CMK (cell line): ENCODE measurements at regions not wholly inside any gene's neighbourhood (a gene's known extent, or its start where the extent isn't known, plus 50 kb on each side); places are given as distances from the start of the nearest gene placed in this dataset.
"Not testable (repeated sequence)": the region's sequence is repeated elsewhere in the genome, so short reads cannot be mapped to it uniquely, and the experiment has no call there.

Experiments used
- DNase-seq: peaks from one replicate; pipeline ENCODE4 v3.0.0-alpha.2; 2010; ENCODE audit warnings: low read depth

GRCh38 chr10:26952094-26952493 is 91.3 kb upstream of the ABI1 start:
- DNase-seq = no peak

GRCh38 chr10:26951650-26952049 is 90.9 kb upstream of the ABI1 start:
- DNase-seq = no peak

DNA sequence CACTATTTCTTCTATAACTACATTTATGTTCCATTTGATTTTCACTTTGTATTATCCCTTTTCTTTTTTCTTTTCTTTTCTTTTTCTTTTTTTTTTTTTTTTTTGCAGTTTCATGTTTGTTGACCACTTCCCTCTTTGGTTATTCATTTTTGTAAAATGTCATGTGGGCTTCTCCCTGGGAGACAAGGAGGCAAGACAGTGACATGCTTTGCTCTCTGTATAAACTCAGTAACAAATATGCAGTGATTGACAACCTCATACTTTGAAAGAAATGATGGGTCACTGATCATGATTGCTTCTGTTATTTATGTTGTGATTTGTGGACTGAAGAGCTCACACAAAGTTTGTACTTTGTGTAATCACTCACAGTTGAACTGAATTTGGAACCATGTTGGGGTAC is 90.2 kb upstream of the ABI1 start:
- no peak for DNase-seq

DNA sequence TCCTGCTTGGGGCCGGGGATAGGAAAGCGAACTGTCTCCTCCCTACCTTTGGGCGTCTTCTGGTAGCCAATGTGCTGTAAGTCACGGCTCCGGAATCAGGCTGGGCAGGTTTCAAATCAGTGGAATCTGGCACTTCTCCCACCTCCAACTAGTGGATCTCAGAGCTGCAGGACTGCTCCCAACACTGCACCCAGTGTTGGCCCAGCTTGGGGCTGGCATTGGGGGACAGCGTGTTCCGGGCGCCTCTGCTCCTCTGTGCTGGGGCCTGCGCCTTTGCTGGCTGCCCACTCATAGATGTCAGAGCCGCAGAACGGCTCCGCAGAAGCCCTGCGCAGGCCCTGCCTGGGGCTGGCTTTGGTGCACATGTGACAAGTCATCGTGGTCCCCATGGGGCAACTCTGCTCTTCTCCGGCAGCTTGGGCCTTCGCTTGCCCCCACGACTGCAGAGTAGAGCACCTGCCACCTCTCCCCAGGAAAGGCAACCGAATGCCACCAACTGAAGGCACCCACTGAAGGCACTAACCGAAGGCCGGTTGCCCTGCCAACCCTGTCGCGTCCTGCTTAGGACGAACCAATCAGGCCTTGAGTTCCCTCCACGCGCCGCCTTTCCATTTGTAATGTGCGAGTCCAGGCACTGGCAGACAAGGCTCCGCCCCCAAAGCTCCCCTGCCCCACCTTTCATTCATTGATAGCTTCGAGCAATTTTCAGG is 85.5 kb upstream of the ABI1 start:
- DNase-seq = no peak

DNA sequence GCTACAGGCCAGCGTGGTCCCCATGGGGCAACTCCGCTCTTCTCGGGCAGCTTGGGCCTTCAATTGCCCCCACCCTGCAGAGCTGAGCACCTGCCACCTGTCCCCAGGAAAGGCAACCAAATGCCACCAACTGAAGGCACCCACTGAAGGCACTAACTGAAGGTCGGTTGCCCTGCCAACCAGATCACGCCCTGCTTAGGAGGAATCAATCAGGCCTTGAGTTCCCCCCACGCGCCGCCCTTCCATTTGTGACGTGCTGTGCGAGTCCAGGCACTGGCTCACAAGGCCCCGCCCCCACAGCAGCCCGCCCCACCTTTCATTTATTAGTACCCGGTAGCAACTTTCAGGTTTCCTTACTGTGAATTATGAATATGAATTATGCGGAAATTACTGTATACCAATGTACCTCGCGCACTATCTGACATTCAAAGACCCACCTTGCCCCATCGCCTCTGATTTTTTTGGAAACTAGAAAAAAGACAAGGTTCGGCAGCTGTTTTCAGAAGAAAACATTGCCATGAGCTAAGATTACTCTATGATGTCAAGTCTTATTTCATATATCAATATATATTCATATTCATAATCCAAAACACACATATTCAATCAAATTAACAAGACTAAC is 83.6 kb upstream of the ABI1 start:
- no peak for DNase-seq

DNA sequence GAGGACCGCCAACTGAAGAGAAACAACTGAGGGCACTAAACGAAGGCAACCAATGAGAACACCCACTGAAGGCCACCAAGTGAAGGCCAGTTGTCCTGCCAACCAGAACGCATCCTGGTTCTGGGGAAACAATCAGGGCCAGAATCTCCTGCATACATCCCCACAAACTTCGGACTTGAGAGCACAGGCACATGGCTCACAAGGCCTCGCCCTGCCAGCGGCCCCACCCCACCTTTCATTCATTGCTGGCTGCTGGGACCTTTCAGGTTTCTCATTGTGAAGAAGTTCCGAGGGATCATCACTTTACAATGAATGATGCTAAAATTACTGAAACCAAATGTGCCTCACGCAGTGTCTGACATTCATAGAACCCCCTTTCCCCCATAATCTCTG is 79.2 kb upstream of the ABI1 start:
- DNase-seq = no peak

DNA sequence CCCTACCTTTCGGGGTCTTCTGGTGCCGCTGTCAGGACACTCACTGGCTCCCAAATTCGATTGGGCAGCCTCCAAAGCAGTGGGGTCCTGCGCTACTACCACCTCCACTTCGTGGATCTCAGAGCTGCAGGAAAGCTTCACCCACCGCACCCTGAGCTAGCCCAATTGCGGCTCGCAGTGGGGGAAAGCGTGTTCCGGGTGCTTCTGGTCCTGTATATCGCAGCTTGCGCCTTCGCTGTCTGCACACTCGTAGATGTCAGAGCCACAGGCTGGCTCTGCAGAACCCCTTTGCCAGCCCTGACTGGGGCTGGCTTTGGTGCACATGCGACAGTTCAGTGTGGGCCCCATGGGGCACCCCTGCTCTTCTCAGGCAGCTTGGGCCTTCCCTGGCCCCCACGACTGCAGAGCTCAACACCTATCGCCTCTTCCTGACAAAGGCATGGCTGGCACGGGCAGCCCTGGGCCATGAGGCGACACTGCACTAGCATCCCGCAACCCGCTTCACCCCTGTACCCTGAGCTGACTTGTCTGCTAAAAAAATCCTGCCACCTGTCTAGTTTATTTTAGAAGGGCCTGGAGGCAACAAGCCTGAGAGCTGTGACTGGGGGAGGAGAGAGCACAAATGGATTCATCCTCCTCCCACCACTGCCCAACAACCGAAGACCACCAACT is 78.7 kb upstream of the ABI1 start:
- DNase-seq = no peak

DNA sequence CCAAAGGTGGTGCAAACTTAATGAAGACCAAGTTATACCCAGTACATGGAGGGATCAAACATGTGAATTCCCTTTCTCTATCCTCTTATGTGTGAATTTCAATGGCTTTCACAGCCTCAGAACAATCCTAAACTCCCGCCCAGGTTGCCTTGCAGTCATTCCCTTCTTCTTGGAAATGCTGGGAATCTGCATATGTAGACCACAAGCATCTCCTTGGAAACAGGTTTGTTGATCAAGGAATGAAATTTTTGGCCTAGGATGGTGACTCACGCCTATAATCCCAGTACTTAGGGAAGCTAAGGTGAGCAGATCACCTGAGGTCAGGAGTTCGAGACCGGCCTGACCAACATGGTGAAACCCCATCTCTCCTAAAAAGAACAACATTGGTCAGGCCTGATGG is 77.8 kb upstream of the ABI1 start:
- no peak for DNase-seq

GRCh38 chr10:26937371-26937770 is 76.6 kb upstream of the ABI1 start:
- no peak for DNase-seq

GRCh38 chr10:26934190-26934589 is 73.4 kb upstream of the ABI1 start:
- DNase-seq = not testable (repeated sequence)

DNA sequence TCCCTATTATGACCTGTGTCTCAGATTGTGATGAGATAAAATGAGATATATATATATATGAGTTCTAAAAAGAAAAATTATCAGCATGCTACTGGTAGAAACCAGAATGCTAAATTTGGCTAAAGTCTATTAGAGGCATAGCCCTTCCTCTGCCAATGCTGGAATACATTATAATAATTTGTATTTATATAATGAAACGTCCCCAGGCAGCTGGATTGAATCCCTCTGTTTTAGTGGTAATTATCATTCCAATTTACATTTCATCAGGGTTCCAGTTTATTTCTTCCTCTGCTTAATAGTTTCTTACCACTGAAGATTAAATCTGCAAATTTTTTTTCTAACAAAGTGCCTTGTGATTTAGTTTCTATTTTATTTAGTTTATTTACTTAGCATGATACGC is 71.8 kb upstream of the ABI1 start:
- no peak for DNase-seq

DNA sequence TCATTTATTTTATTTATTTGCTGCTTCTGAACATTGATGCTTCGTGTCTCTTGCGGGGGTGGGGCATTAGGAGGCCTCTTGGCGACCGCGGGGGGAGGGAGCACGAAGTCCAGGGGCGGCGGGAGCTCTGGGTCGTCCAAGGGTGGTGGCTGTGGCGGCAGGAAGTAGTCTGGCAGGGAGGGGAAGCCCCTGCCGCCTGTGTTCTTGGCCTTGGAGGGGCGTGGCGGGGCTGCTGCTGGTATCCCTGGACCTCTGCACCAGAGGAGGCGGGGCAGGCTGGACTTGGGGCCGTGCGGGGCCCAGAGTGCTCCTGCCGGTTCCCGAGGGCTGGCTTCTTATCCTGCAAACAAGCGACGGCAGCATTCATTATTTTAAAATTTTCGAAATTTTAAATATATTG is 70.5 kb upstream of the ABI1 start:
- peak; percentile 4 for DNase-seq

DNA sequence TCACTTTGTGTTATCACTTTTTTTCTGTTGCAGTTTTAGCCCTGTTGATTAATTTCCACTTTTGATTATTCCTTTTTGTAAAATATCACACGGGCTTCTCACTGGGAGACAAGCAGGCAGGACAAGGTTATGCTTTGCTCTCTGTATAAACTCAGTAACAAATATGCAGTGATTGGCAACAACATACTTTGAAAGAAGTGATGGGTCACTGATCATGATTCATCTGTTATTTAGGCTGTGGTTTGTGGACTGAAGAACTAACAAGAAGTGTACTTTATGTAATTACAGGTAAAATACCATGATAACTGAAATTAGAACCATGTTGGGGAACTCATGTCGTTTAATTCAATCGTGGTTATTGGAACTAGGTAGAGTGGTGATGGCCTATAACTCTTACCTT is 62.1 kb upstream of the ABI1 start:
- not testable (repeated sequence) for DNase-seq

DNA sequence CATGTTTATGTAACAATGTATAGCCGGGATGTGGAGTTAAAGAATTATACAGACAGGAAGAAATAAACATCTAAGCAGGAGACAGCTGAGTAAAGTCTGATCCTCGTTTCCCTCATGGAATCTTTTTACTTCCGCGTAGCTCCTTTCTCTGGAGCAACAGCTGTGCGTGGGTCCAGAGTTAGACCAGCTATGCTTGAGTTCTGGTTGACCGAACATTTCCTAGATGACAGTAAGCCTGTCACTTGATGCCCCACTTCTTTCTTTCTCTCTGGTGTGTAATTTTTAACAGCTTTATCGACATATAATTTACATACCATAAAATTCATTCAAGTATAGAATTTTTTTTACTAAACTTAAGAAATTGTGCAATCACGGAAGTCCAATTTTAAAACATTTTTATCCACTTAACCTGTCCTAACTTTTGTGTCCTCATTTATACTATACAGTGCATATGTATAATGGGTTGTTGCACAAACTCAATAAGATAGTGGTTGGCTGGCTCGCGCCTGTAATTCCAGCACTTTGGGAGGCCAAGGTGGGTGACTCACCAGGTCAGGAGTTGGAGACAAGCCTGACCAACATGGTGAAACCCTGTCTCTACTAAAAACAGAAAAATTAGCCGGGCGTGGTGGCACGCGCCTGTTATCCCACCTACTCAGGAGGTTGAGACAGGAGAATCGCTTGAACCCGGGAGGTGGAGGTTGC is 58.5 kb upstream of the ABI1 start:
- not testable (repeated sequence) for DNase-seq

DNA sequence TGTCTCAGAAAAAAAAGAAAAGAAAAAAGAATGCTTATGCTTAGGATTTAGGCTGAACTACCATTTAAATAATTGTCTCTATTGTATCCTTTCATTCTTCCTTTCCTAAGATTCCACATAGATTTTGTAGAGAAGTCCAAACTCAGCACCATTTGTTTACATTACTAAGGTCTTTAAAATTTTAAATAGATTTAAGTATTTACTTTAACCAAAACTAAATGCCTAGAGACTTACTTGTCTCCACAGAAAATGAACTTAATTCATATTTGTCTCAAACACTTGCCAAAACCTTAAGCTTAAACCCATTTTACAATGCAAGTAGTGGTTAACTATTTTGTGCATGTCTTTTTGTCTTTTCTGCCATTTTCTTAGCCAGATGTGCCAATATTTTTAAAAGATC is 54.1 kb upstream of the ABI1 start:
- no peak for DNase-seq

DNA sequence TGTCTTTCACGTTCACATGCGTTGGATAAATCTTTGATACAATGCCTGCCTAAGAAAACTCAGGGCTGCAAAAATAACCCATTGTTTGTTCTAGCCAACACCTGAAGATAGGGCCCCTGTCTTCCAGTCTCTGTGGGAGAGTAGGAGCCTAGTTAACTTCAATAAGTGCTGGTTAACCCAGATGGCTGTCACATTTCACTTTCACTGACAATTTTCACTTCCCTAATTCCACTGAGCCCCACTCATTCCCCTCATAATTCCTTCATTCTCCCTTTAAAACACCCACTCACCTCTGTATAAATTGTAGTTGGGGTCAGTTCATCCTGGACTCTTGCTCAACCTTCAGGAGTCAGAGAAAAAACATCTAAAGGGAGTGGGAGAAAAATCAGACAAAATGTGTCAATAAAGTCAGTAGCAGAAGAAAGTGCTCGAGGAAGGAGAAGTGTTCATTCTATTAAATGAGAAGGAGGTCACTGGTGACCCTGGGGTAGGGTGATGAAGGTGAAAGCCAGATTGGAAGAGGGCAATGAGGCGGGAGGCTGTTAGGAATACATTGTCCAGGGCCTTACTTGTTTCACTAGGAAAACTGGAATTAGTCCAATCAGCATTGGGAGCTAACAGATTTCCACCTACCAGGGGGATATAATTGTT is 51.2 kb upstream of the ABI1 start:
- DNase-seq = no peak
